ENCODE measurements at regions not wholly inside any gene's neighbourhood (a gene's known extent, or its start where the extent isn't known, plus 50 kb on each side); places are given as distances from the start of the nearest gene placed in this dataset.

GRCh38 chr4:128751354-128751753 lies 58.1 kb upstream of the JADE1 start (continued):
- TF ChIP-seq SMARCA4 (IDR thresholded peaks at IDR 0.05) (peak; percentile 50; the same call in 1 of the 2 replicates), DPF2 (IDR thresholded peaks at IDR 0.05) (peak; percentile 71), MEF2A (IDR thresholded peaks at IDR 0.05; ENCODE audit: control insufficient read depth, low read depth, low read length) (no peak), ZNF316 (IDR thresholded peaks at IDR 0.05) (peak; percentile 99), NFE2L1 (tag; IDR thresholded peaks at IDR 0.05; ENCODE audit: borderline replicate concordance, low read depth) (0 out of 2 replicates have a peak, but pooled peaks have one; percentile 44), ZC3H4 (CRISPR knock-in tag; IDR thresholded peaks at IDR 0.05; ENCODE audit: borderline replicate concordance) (no peak), ARHGAP35 (IDR thresholded peaks at IDR 0.05; ENCODE audit: partially characterized antibody) (no peak), EWSR1 (IDR thresholded peaks at IDR 0.05; ENCODE audit: borderline replicate concordance, low read depth, partially characterized antibody) (no peak), ELF4 (CRISPR knock-in tag; IDR thresholded peaks at IDR 0.05) (no peak), SMARCE1 (IDR thresholded peaks at IDR 0.05) (peak; percentile 59; the same call in 1 of the 2 replicates), ZNF668 (CRISPR knock-in tag; IDR thresholded peaks at IDR 0.05) (no peak), ZBED1 (IDR thresholded peaks at IDR 0.05) (no peak), ZNF592 (IDR thresholded peaks at IDR 0.05) (0 out of 2 replicates have a peak, but pooled peaks have one; percentile 31), ZNF589 (CRISPR knock-in tag; IDR thresholded peaks at IDR 0.05; ENCODE audit: low read depth) (no peak), ARID1B (IDR thresholded peaks at IDR 0.05) (peak; percentile 64), SIN3A (IDR thresholded peaks at IDR 0.05; ENCODE audit: borderline replicate concordance in 2 of 2, control insufficient read depth in 1 of 2, low read depth in 2 of 2, low read length in 2 of 2) (no peak), ZBTB1 (CRISPR knock-in tag; IDR thresholded peaks at IDR 0.05; ENCODE audit: borderline replicate concordance, low read depth) (no peak), MNT (conservative IDR thresholded peaks at IDR 0.05) (no peak), LEF1 (IDR thresholded peaks at IDR 0.05) (peak; percentile 47; the same call in 1 of the 2 replicates), BACH1 (tag; IDR thresholded peaks at IDR 0.05) (peak; percentile 83), SETDB1 (IDR thresholded peaks at IDR 0.05; ENCODE audit: low read length) (no peak)
- TF ChIP-seq, protein P1, sequence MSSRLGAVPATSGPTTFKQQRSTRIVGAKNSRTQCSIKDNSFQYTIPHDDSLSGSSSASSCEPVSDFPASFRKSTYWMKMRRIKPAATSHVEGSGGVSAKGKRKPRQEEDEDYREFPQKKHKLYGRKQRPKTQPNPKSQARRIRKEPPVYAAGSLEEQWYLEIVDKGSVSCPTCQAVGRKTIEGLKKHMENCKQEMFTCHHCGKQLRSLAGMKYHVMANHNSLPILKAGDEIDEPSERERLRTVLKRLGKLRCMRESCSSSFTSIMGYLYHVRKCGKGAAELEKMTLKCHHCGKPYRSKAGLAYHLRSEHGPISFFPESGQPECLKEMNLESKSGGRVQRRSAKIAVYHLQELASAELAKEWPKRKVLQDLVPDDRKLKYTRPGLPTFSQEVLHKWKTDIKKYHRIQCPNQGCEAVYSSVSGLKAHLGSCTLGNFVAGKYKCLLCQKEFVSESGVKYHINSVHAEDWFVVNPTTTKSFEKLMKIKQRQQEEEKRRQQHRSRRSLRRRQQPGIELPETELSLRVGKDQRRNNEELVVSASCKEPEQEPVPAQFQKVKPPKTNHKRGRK (tag; IDR thresholded peaks at IDR 0.05) = no peak
- TF ChIP-seq, protein P2, sequence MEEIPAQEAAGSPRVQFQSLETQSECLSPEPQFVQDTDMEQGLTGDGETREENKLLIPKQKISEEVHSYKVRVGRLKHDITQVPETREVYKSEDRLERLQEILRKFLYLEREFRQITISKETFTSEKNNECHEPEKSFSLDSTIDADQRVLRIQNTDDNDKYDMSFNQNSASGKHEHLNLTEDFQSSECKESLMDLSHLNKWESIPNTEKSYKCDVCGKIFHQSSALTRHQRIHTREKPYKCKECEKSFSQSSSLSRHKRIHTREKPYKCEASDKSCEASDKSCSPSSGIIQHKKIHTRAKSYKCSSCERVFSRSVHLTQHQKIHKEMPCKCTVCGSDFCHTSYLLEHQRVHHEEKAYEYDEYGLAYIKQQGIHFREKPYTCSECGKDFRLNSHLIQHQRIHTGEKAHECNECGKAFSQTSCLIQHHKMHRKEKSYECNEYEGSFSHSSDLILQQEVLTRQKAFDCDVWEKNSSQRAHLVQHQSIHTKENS (CRISPR knock-in tag; IDR thresholded peaks at IDR 0.05) = no peak
